Keratinocyte (primary cell): ENCODE measurements at regions not wholly inside any gene's neighbourhood (a gene's known extent, or its start where the extent isn't known, plus 50 kb on each side); places are given as distances from the start of the nearest gene placed in this dataset.

Experiments used
- DNase-seq: peaks from one replicate; pipeline ENCODE4 v3.0.0-alpha.2; 2011; ENCODE audit warnings: low read depth, missing footprints, low spot score
- FAIRE-seq: peaks from 2 replicates; lab custom pipeline; 2011; peaks lifted over from hg19 to GRCh38; lab: Jason Lieb, UNC
- H2AFZ ChIP-seq: 2 replicates; pipeline ENCODE4 v1.6.0; 2012; ENCODE audit warnings: low read length, control low read depth, inconsistent platforms; ENCODE audit not compliant: control insufficient read depth
- H3K27ac ChIP-seq: 2 replicates; pipeline ENCODE4 v1.5.1; 2011; ENCODE audit warnings: low read length; ENCODE audit not compliant: control insufficient read depth, insufficient read depth
- H3K27me3 ChIP-seq: 3 replicates; pipeline ENCODE4 v1.6.0; 2011; ENCODE audit warnings: low read length; ENCODE audit not compliant: control insufficient read depth, insufficient read depth; ENCODE audit errors: extremely low read depth
- H3K36me3 ChIP-seq, 2 experiments: 2 replicates in 1 of 2; 3 replicates in 1 of 2; pipeline ENCODE4 v1.5.1; 2011; ENCODE audit warnings: low read length in 2 of 2, mild to moderate bottlenecking in 1 of 2; ENCODE audit not compliant: control insufficient read depth in 2 of 2, insufficient read depth in 2 of 2; ENCODE audit errors: extremely low read depth in 1 of 2
- H3K4me1 ChIP-seq: 3 replicates; pipeline ENCODE4 v1.5.1; 2011; ENCODE audit warnings: low read length; ENCODE audit not compliant: control insufficient read depth, insufficient read depth; ENCODE audit errors: extremely low read depth
- H3K4me2 ChIP-seq: 3 replicates; pipeline ENCODE4 v1.6.0; 2011; ENCODE audit warnings: low read depth, low read length; ENCODE audit not compliant: control insufficient read depth, insufficient read depth; ENCODE audit errors: extremely low read depth
- H3K4me3 ChIP-seq, 3 experiments: fragments of 200-600 bp in 1 of 3; sonication (generic) in 1 of 3; 2 replicates in 2 of 3; 3 replicates in 1 of 3; pipeline ENCODE4 v1.5.1; 2011 to 2016; ENCODE audit warnings: low read length in 3 of 3, mild to moderate bottlenecking in 3 of 3, control low read depth in 2 of 3, inconsistent platforms in 1 of 3, low read depth in 1 of 3, mixed read lengths in 1 of 3, mixed run types in 1 of 3, moderate library complexity in 1 of 3; ENCODE audit not compliant: control insufficient read depth in 2 of 3, insufficient read depth in 2 of 3; ENCODE audit errors: extremely low read depth in 1 of 3
- H3K79me2 ChIP-seq: 2 replicates; pipeline ENCODE4 v1.6.0; 2012; ENCODE audit warnings: low read length; ENCODE audit not compliant: control insufficient read depth, insufficient read depth
- H3K9ac ChIP-seq: 3 replicates; pipeline ENCODE4 v1.6.0; 2011; ENCODE audit warnings: low read length; ENCODE audit not compliant: control insufficient read depth, insufficient read depth; ENCODE audit errors: extremely low read depth
- H3K9me1 ChIP-seq: 3 replicates; pipeline ENCODE4 v1.6.0; 2011; ENCODE audit warnings: low read length; ENCODE audit not compliant: control insufficient read depth, insufficient read depth; ENCODE audit errors: extremely low read depth
- H3K9me3 ChIP-seq: 2 replicates; pipeline ENCODE4 v1.5.1; 2012; ENCODE audit warnings: low read depth, low read length; ENCODE audit not compliant: control insufficient read depth
- H4K20me1 ChIP-seq: 3 replicates; pipeline ENCODE4 v1.6.0; 2011; ENCODE audit warnings: low read length; ENCODE audit not compliant: control insufficient read depth, insufficient read depth; ENCODE audit errors: extremely low read depth
- CTCF ChIP-seq, 3 experiments: IDR thresholded peaks in 1 of 3; conservative IDR thresholded peaks in 1 of 3; optimal IDR thresholded peaks in 1 of 3; 2 replicates in 2 of 3; 3 replicates in 1 of 3; pipeline versions ENCODE3 to v1.5.1; 2011; ENCODE audit warnings: low read length in 3 of 3, mild to moderate bottlenecking in 3 of 3, moderate library complexity in 2 of 3, control low read depth in 1 of 3, inconsistent platforms in 1 of 3; ENCODE audit not compliant: insufficient read depth in 2 of 3; ENCODE audit errors: extremely low read depth in 1 of 3
- EZH2 ChIP-seq: IDR thresholded peaks from one replicate; pipeline ENCODE4 v1.6.1; 2012; ENCODE audit warnings: inconsistent platforms, mild to moderate bottlenecking, low read length, moderate library complexity
- dilution Hi-C: fragments of 300-500 bp; cut with MboI; formaldehyde crosslinking; loops from one replicate; pipeline ENCODE4 v1.7.0; 2020; ENCODE audit warnings: low sequenced_read_pairs; ENCODE audit not compliant: extremely low pct_ligation_motif_present

- H3K4me2 ChIP-seq = no peak overlapping the region
- H3K4me3 ChIP-seq = no peak overlapping the region
- no peak for FAIRE-seq
- H4K20me1 ChIP-seq = no peaks in the 10 kb centered on the region
- H3K27me3 ChIP-seq = peaks cover 4% of the 10 kb centered on the region
- DNase-seq = no peak
- dilution Hi-C loops = no loop called here
- TF ChIP-seq EZH2 (no peak), CTCF (optimal IDR thresholded peaks at IDR 0.05 in 1 of 3, IDR thresholded peaks at IDR 0.05 in 1 of 3, conservative IDR thresholded peaks at IDR 0.05 in 1 of 3; ENCODE audit: extremely low read depth in 1 of 3, insufficient read depth in 2 of 3, low read length in 3 of 3) (peak in 1 of 3 experiments; percentile 19)
- no peaks in the 10 kb centered on the region for H3K9me3 ChIP-seq
- no peaks in the 10 kb centered on the region for H3K9me1 ChIP-seq
- H2AFZ ChIP-seq = no peak overlapping the region
- no peaks in the 10 kb centered on the region for H3K4me1 ChIP-seq
- no peak overlapping the region for H3K9ac ChIP-seq
- H3K27ac ChIP-seq = no peak overlapping the region
- no peaks in the 10 kb centered on the region for H3K36me3 ChIP-seq
- H3K79me2 ChIP-seq = no peaks in the 10 kb centered on the region
Measured at GRCh38 chr3:8421267-8421666, 80.4 kb upstream of the LMCD1 start.

GRCh38 chr3:8421711-8422110, 79.9 kb upstream of the LMCD1 start:
- Histone ChIP-seq H3K4me2 (no peak overlapping the region), H3K9ac (no peak overlapping the region), H3K27me3 (peaks cover 4% of the 10 kb centered on the region), H3K79me2 (no peaks in the 10 kb centered on the region), H3K27ac (no peak overlapping the region), H2AFZ (no peak overlapping the region), H3K36me3 (no peaks in the 10 kb centered on the region), H4K20me1 (no peaks in the 10 kb centered on the region), H3K4me3 (no peak overlapping the region), H3K9me3 (no peaks in the 10 kb centered on the region), H3K9me1 (no peaks in the 10 kb centered on the region), H3K4me1 (no peaks in the 10 kb centered on the region)
- no peak for TF ChIP-seq EZH2
- no peak for TF ChIP-seq CTCF (optimal IDR thresholded peaks at IDR 0.05 in 1 of 3, IDR thresholded peaks at IDR 0.05 in 1 of 3, conservative IDR thresholded peaks at IDR 0.05 in 1 of 3; ENCODE audit: extremely low read depth in 1 of 3, insufficient read depth in 2 of 3, low read length in 3 of 3)
- DNase-seq = no peak
- dilution Hi-C loops = no loop called here
- FAIRE-seq = no peak
